OCI-LY7 (cell line): ENCODE measurements at regions not wholly inside any gene's neighbourhood (a gene's known extent, or its start where the extent isn't known, plus 50 kb on each side); places are given as distances from the start of the nearest gene placed in this dataset.

Experiments
- BruUV-seq: library from RNA; stranded (reverse); fragments of 400-500 nt; replicated peaks from 2 replicates; lab custom pipeline; 2021; lab: Mats Ljungman, UMichigan
- CTCF ChIA-PET: fragments of 300-600 bp; sonication (Branson Sonifier 250); formaldehyde crosslinking; loops from one replicate; lab custom pipeline; 2022; ENCODE audit warnings: antibody characterized with exemption; ENCODE audit not compliant: unreplicated experiment; lab: Charles Lee
- POLR2A ChIA-PET: fragments of 300-600 bp; sonication (Branson Sonifier 250); formaldehyde crosslinking; loops from one replicate; lab custom pipeline; 2022; ENCODE audit warnings: antibody characterized with exemption; lab: Charles Lee
- DNase-seq: peaks from one replicate; pipeline ENCODE4 v3.0.0-alpha.2; 2015; ENCODE audit warnings: low spot score
- H2AFZ ChIP-seq: fragments of 200-600 bp; sonication (generic), shearing (Covaris generic); 2 replicates; pipeline ENCODE4 v1.6.1; 2014; ENCODE audit warnings: mild to moderate bottlenecking, antibody characterized with exemption, low read length, moderate library complexity
- H3K27ac ChIP-seq: fragments of 200-600 bp; sonication (generic); 2 replicates; pipeline ENCODE4 v1.5.1; 2014; ENCODE audit warnings: mixed run types, low read depth, mild to moderate bottlenecking, moderate library complexity, low read length, inconsistent platforms; ENCODE audit not compliant: poor library complexity, severe bottlenecking
- H3K36me3 ChIP-seq: fragments of 200-600 bp; sonication (generic); 2 replicates; pipeline ENCODE4 v1.6.1; 2014; ENCODE audit warnings: mild to moderate bottlenecking, antibody characterized with exemption, low read length, moderate library complexity, mixed read lengths; ENCODE audit not compliant: insufficient read depth
- H3K4me1 ChIP-seq: fragments of 200-600 bp; sonication (generic); 2 replicates; pipeline ENCODE4 v1.5.1; 2014; ENCODE audit warnings: mild to moderate bottlenecking, low read length; ENCODE audit not compliant: insufficient read depth, poor library complexity, severe bottlenecking
- H3K4me2 ChIP-seq: fragments of 200-600 bp; sonication (generic); 2 replicates; pipeline ENCODE4 v1.6.1; 2014; ENCODE audit warnings: mild to moderate bottlenecking, low read length
- H3K4me3 ChIP-seq: fragments of 200-600 bp; sonication (generic); 2 replicates; pipeline ENCODE4 v1.5.1; 2014; ENCODE audit warnings: mild to moderate bottlenecking, low read depth, low read length; ENCODE audit not compliant: poor library complexity, severe bottlenecking
- H3K79me2 ChIP-seq: fragments of 200-600 bp; sonication (generic); 2 replicates; pipeline ENCODE4 v1.6.1; 2016; ENCODE audit warnings: low read depth, mild to moderate bottlenecking, low read length, moderate library complexity, mixed read lengths; ENCODE audit not compliant: insufficient read depth
- H3K9me2 ChIP-seq: fragments of 200-600 bp; sonication (generic); 2 replicates; pipeline ENCODE4 v1.6.1; 2016; ENCODE audit warnings: mild to moderate bottlenecking, low read length, mixed read lengths; ENCODE audit not compliant: insufficient read depth
- H3K9me3 ChIP-seq: fragments of 200-600 bp; sonication (generic); 2 replicates; pipeline ENCODE4 v1.6.1; 2014; ENCODE audit warnings: mild to moderate bottlenecking, mixed run types, low read length, mixed read lengths
- H4K20me1 ChIP-seq: fragments of 200-600 bp; sonication (generic); 2 replicates; pipeline ENCODE4 v1.6.1; 2014; ENCODE audit warnings: mild to moderate bottlenecking, antibody characterized with exemption, low read length, moderate library complexity, mixed read lengths; ENCODE audit not compliant: insufficient read depth
- CTCF ChIP-seq: fragments of 200-600 bp; sonication (generic); conservative IDR thresholded peaks from 2 replicates; pipeline ENCODE4 v1.5.1; 2014; ENCODE audit warnings: mild to moderate bottlenecking, antibody characterized with exemption, low read length, moderate library complexity, mixed read lengths
- EZH2phosphoT487 ChIP-seq: fragments of 200-600 bp; sonication (generic); IDR thresholded peaks from 2 replicates; pipeline ENCODE4 v1.6.1; 2018; ENCODE audit warnings: low read depth, borderline replicate concordance, mild to moderate bottlenecking, mixed run types, antibody characterized with exemption, low read length, moderate library complexity, mixed read lengths
- intact Hi-C: fragments of 100-400 bp; cut with micrococcal nuclease; formaldehyde crosslinking; loops from one replicate; pipeline ENCODE4 v1.10.0; 2022; ENCODE audit not compliant: unreplicated experiment

- H3K4me1 ChIP-seq: no peaks in the 10 kb centered on the region
- no TSS peak for BruUV-seq
- no peaks in the 10 kb centered on the region for H3K79me2 ChIP-seq
- H3K9me3 ChIP-seq: peaks cover 4% of the 10 kb centered on the region; the same call in 1 of the 2 replicates
- no peak overlapping the region for H3K4me2 ChIP-seq
- TF ChIP-seq CTCF: no peak
- no peak for TF ChIP-seq EZH2phosphoT487
- no peaks in the 10 kb centered on the region for H4K20me1 ChIP-seq
- H3K4me3 ChIP-seq: no peak overlapping the region
- CTCF ChIA-PET: no interaction called here
- no peak overlapping the region for H3K27ac ChIP-seq
- POLR2A ChIA-PET: no interaction called here
- intact Hi-C loops: no loop called here
- no peaks in the 10 kb centered on the region for H3K9me2 ChIP-seq
- DNase-seq: no peak
- no peaks in the 10 kb centered on the region for H3K36me3 ChIP-seq
- no peak overlapping the region for H2AFZ ChIP-seq
These were observed 221.2 kb downstream of the PRDM2 start for GRCh38 chr1:13921190-13921589.

- Histone ChIP-seq H4K20me1 (no peaks in the 10 kb centered on the region), H3K79me2 (no peaks in the 10 kb centered on the region), H3K9me2 (no peaks in the 10 kb centered on the region), H2AFZ (no peak overlapping the region), H3K4me2 (no peak overlapping the region), H3K36me3 (no peaks in the 10 kb centered on the region), H3K4me1 (no peaks in the 10 kb centered on the region), H3K4me3 (no peak overlapping the region), H3K27ac (no peak overlapping the region), H3K9me3 (peaks cover 4% of the 10 kb centered on the region; the same call in 1 of the 2 replicates)
- no TSS peak for BruUV-seq
- POLR2A ChIA-PET: interaction anchor here (0.7 kb wide), 1 partner anchor 39 kb away, joined by 5 read pairs; no protein-coding TSS in a partner anchor
- no peak for TF ChIP-seq EZH2phosphoT487
- TF ChIP-seq CTCF: no peak
- CTCF ChIA-PET: no interaction called here
- intact Hi-C loops: no loop called here
- DNase-seq: no peak
These were observed 222.6 kb downstream of the PRDM2 start for GRCh38 chr1:13922466-13923110.

GRCh38 chr1:13926556-13926955, 226.6 kb downstream of the PRDM2 start:
- intact Hi-C loops: no loop called here
- Histone ChIP-seq H3K4me3 (no peak overlapping the region), H3K4me2 (no peak overlapping the region), H3K4me1 (no peaks in the 10 kb centered on the region), H3K79me2 (no peaks in the 10 kb centered on the region), H3K9me2 (no peaks in the 10 kb centered on the region), H3K9me3 (peaks cover 4% of the 10 kb centered on the region; the same call in 1 of the 2 replicates), H4K20me1 (no peaks in the 10 kb centered on the region), H3K36me3 (no peaks in the 10 kb centered on the region), H2AFZ (no peak overlapping the region), H3K27ac (no peak overlapping the region)
- no TSS peak for BruUV-seq
- TF ChIP-seq CTCF: no peak
- TF ChIP-seq EZH2phosphoT487: no peak
- DNase-seq: no peak
- ChIA-PET POLR2A (interaction anchor here (0.7 kb wide), 1 partner anchor 1164 kb away, joined by 3 read pairs; no protein-coding TSS in a partner anchor), CTCF (no interaction called here)
